LNCaP clone FGC (cell line): ENCODE measurements at regions not wholly inside any gene's neighbourhood (a gene's known extent, or its start where the extent isn't known, plus 50 kb on each side); places are given as distances from the start of the nearest gene placed in this dataset.

Source experiments
- DNase-seq: peaks from one replicate; pipeline ENCODE4 v3.0.0-alpha.2; 2011; ENCODE audit warnings: low read depth
- H3K4me3 ChIP-seq: 2 replicates; pipeline ENCODE4 v1.5.1; 2011; ENCODE audit warnings: mild to moderate bottlenecking, low read depth, low read length, control low read depth
- CTCF ChIP-seq: IDR thresholded peaks from 2 replicates; pipeline ENCODE4 v1.5.1; 2012; ENCODE audit warnings: mild to moderate bottlenecking; ENCODE audit not compliant: control insufficient read depth, insufficient read depth; ENCODE audit errors: extremely low read depth

DNA sequence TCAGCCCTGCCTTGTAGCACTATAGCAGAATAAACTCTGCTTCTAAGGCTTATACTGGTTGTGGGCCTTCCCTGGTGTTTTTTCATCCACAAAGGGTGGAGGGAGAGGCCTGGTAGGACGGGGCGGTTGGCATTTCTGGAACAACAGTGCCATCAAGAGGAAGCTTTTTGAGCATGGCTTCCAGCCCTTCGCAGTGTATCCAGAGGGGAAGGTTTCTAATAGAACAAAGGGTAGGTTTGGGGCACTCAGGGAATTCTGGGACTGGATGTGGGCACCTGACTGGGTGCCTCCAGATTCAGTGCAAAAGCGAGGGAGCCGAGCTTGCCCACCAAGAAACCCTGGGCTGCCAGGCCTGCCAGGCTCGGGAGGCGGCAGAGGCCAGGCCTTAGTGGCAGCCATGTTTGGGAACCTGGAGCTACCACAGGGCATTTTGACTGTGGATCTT lies 229.6 kb upstream of the AGTR2 start:
- DNase-seq = peak; percentile 71
- peak; percentile 56 for TF ChIP-seq CTCF
- H3K4me3 ChIP-seq = no peak overlapping the region

GRCh38 chrX:115941388-115941787 lies 229.2 kb upstream of the AGTR2 start:
- no peak for TF ChIP-seq CTCF
- H3K4me3 ChIP-seq = no peak overlapping the region
- DNase-seq = no peak

GRCh38 chrX:115946059-115946458 lies 224.5 kb upstream of the AGTR2 start:
- DNase-seq = no peak
- no peak overlapping the region for H3K4me3 ChIP-seq
- no peak for TF ChIP-seq CTCF

- peak; percentile 57 for TF ChIP-seq CTCF
These were observed 222.3 kb upstream of the AGTR2 start for GRCh38 chrX:115948018-115948923.

DNA sequence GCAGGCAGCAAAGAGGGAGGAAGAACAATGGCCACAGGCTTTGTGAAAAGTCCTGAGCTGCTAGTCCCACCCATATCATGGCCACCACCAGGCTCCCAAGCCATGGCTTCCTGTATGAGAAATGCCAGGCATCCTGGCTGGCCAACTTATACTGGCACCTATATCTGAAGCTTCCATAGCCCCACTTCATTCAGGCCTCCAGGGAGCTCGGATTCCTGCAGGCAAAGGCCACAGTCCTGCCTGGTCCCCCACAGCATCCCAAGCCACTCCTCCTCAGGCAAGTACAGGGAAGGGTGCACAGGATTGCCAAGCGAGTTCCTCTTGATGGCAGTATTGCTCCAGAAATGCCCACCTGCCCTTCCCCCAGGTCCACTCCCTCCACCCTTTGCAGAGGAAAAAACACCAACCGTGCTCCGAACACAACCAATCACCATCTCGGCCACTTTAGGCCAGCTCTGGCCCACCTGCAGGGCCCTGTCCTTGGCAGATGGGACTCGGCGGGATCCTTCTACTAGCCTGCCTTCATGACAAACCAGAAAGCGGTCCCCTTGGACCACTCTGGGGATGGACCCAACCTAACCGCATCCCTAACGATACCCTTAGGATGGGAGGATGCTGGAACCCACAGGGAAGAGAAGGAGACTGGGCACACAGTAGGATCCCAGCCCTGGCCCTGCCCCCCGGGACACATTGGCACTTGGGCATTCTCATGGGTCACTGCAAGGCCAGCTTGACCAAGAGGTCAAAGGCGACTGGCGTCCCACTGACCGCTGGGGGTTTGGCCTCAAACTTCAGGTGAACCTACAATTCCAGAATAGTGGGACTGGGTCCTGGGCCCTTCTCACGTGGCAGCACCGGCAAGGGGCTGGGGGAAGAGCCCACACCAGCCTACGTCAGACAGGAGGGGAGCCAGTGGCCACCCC lies 220.4 kb upstream of the AGTR2 start:
- peak; percentile 49 for TF ChIP-seq CTCF

More at GRCh38 chrX:115948018-115948923, 222.3 kb upstream of the AGTR2 start:
- no peak overlapping the region for H3K4me3 ChIP-seq
- peak; percentile 57 for DNase-seq

DNA sequence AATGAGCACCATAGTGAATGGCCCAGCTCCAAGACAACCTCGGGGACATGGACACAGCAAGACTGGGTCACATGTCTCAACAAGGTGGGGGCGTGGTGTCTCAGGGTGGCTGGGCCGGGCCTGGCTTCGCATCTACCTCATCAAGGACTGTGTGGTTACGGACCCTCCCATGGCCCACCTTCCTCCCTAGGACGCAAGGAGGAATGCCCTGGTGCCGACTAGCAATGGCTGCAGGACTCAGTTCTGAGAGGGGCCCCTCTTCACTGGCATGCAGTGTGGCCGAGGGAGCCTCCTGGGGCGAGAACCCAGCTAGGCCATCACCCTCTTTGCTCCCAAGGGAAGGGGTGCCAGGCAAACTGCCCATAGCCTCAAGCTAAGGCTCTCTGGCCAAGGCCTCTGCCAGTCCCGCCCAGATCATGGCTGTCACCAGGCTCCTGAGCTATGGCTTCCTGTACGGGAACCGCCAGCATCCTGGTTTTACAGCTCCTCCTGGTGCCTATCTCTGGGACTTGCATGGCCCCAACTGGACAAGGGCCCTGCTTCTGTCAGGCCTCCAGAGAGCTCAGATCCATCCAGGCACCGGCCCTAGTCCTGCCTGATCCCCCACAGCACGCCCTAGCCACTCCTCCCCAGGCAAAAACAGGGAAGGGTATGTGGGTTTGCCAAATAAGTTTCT lies 218.0 kb upstream of the AGTR2 start:
- no peak for TF ChIP-seq CTCF
- DNase-seq = no peak
- no peak overlapping the region for H3K4me3 ChIP-seq

More for the DNA sequence above, 220.4 kb upstream of the AGTR2 start:
- H3K4me3 ChIP-seq = no peak overlapping the region
- no peak for DNase-seq
